GM12878 (cell line): ENCODE measurements at regions not wholly inside any gene's neighbourhood (a gene's known extent, or its start where the extent isn't known, plus 50 kb on each side); places are given as distances from the start of the nearest gene placed in this dataset.

Experiments used
- ATAC-seq: fragments of 200-7000 bp; cut with Tn5 transposase; 3 replicates; pipeline ENCODE4 v1.9.1; 2020; ENCODE audit warnings: mild to moderate bottlenecking, moderate library complexity
- BruUV-seq: library from RNA; stranded (reverse); fragments of 400-500 nt; replicated peaks from 2 replicates; lab custom pipeline; 2021; lab: Mats Ljungman, UMichigan
- CTCF ChIA-PET: fragments of 300-600 bp; sonication (Branson Sonifier 250); formaldehyde crosslinking; extraction: SDS; loops from one replicate; lab custom pipeline; 2021; ENCODE audit warnings: inconsistent platforms; lab: Yijun Ruan, JAX
- POLR2A ChIA-PET: fragments of 350-600 bp; formaldehyde crosslinking; extraction: SDS; loops from one replicate; lab custom pipeline; 2021; ENCODE audit warnings: inconsistent platforms; lab: Charles Lee
- RAD21 ChIA-PET: fragments of 300-600 bp; sonication (Branson Sonifier 250); formaldehyde crosslinking; loops from one replicate; lab custom pipeline; 2023; ENCODE audit warnings: antibody characterized with exemption; ENCODE audit not compliant: unreplicated experiment; lab: Charles Lee
- SMC1A ChIA-PET: fragments of 300-600 bp; sonication (Branson Sonifier 250); formaldehyde crosslinking; loops from one replicate; lab custom pipeline; 2023; ENCODE audit not compliant: unreplicated experiment, uncharacterized antibody; lab: Charles Lee
- DNase-seq: peaks from one replicate; pipeline ENCODE4 v3.0.0-alpha.2; 2011; ENCODE audit warnings: low read depth, low spot score
- FAIRE-seq: peaks from 3 replicates; lab custom pipeline; 2011; peaks lifted over from hg19 to GRCh38; lab: Jason Lieb, UNC
- H2AFZ ChIP-seq: 2 replicates; pipeline ENCODE4 v1.6.0; 2011; ENCODE audit warnings: low read depth, low read length, control low read depth; ENCODE audit not compliant: control insufficient read depth
- H3K27ac ChIP-seq: 2 replicates; pipeline ENCODE4 v1.5.1; 2011; ENCODE audit warnings: control low read depth; ENCODE audit not compliant: control insufficient read depth, insufficient read depth
- H3K27me3 ChIP-seq, 2 experiments: replicated peaks in 1 of 2; 2 replicates each; pipeline versions ENCODE4 v1.6.0 to v1.6.1; 2011; ENCODE audit warnings: low read length in 1 of 2; ENCODE audit not compliant: control insufficient read depth in 2 of 2, insufficient read depth in 2 of 2
- H3K36me3 ChIP-seq, 2 experiments: 2 replicates each; pipeline ENCODE4 v1.5.1; 2011; ENCODE audit warnings: low read length in 1 of 2; ENCODE audit not compliant: control insufficient read depth in 2 of 2, insufficient read depth in 2 of 2
- H3K4me1 ChIP-seq: 2 replicates; pipeline ENCODE4 v1.6.1; 2011; ENCODE audit warnings: mild to moderate bottlenecking, low read length, moderate library complexity, mixed read lengths; ENCODE audit not compliant: control insufficient read depth, insufficient read depth
- H3K4me2 ChIP-seq: 2 replicates; pipeline ENCODE4 v1.6.0; 2011; ENCODE audit warnings: control low read depth; ENCODE audit not compliant: control insufficient read depth, insufficient read depth
- H3K4me3 ChIP-seq: fragments of 200-600 bp; sonication (generic); 2 replicates; pipeline ENCODE4 v1.5.1; 2016
- H3K79me2 ChIP-seq: 2 replicates; pipeline ENCODE4 v1.6.0; 2011; ENCODE audit warnings: low read length; ENCODE audit not compliant: control insufficient read depth, insufficient read depth
- H3K9ac ChIP-seq: 2 replicates; pipeline ENCODE4 v1.8.0; 2011; ENCODE audit warnings: low read length, control low read depth, mixed read lengths; ENCODE audit not compliant: control insufficient read depth, insufficient read depth
- H3K9me3 ChIP-seq: replicated peaks from 3 replicates; pipeline ENCODE4 v1.5.1; 2011; ENCODE audit warnings: mild to moderate bottlenecking, low read length; ENCODE audit not compliant: control insufficient read depth, insufficient read depth
- H4K20me1 ChIP-seq: 2 replicates; pipeline ENCODE4 v1.6.0; 2011; ENCODE audit not compliant: control insufficient read depth, insufficient read depth
- BHLHE40 ChIP-seq, 2 experiments: fragments of 450-650 bp in 1 of 2; IDR thresholded peaks; 2 replicates each; pipeline ENCODE4 v1.6.1; 2011 to 2017; ENCODE audit warnings: low read depth in 2 of 2, borderline replicate concordance in 1 of 2, improper control_type of control experiment in 1 of 2, low read length in 1 of 2, mild to moderate bottlenecking in 1 of 2
- CBFB ChIP-seq: IDR thresholded peaks from 2 replicates; pipeline ENCODE4 v1.6.1; 2016; ENCODE audit warnings: antibody characterized with exemption, low read depth
- CREB1 ChIP-seq: IDR thresholded peaks from 2 replicates; pipeline ENCODE4 v1.6.1; 2012; ENCODE audit warnings: low read depth, mild to moderate bottlenecking, inconsistent platforms
- CTCF ChIP-seq, 3 experiments: IDR thresholded peaks in 2 of 3; conservative IDR thresholded peaks in 1 of 3; 2 replicates each; pipeline ENCODE4 v1.5.1; 2011; ENCODE audit warnings: low read depth in 3 of 3, low read length in 3 of 3, mild to moderate bottlenecking in 3 of 3, control low read depth in 2 of 3, moderate library complexity in 2 of 3, inconsistent platforms in 1 of 3, mixed read lengths in 1 of 3; ENCODE audit not compliant: control insufficient read depth in 2 of 3, insufficient read depth in 1 of 3; ENCODE audit errors: extremely low read depth in 1 of 3
- MEF2B ChIP-seq: fragments of 450-650 bp; IDR thresholded peaks from 2 replicates; pipeline ENCODE4 v1.6.1; 2018; ENCODE audit warnings: mild to moderate bottlenecking, moderate library complexity; ENCODE audit not compliant: partially characterized antibody, poor library complexity, severe bottlenecking
- PKNOX1 ChIP-seq: fragments of 450-650 bp; IDR thresholded peaks from 2 replicates; pipeline ENCODE4 v1.6.1; 2016; ENCODE audit warnings: mild to moderate bottlenecking
- RAD21 ChIP-seq: IDR thresholded peaks from 2 replicates; pipeline ENCODE4 v1.6.1; 2011; ENCODE audit warnings: mild to moderate bottlenecking, low read depth, low read length, moderate library complexity; ENCODE audit not compliant: insufficient read depth
- RAD51 ChIP-seq: fragments of 450-650 bp; IDR thresholded peaks from 2 replicates; pipeline ENCODE4 v1.6.1; 2016; ENCODE audit warnings: moderate library complexity, mild to moderate bottlenecking, inconsistent platforms
- RBBP5 ChIP-seq: fragments of 200-600 bp; sonication (generic); conservative IDR thresholded peaks from 2 replicates; pipeline ENCODE4 v1.6.1; 2016
- SIN3A ChIP-seq: IDR thresholded peaks from 2 replicates; pipeline ENCODE4 v1.6.1; 2012; ENCODE audit warnings: low read depth, low read length, improper control_type of control experiment
- SMC3 ChIP-seq: IDR thresholded peaks from 2 replicates; pipeline ENCODE4 v1.6.1; 2011; ENCODE audit warnings: low read length, improper control_type of control experiment, borderline replicate concordance
- ZNF217 ChIP-seq: fragments of 450-650 bp; IDR thresholded peaks from 2 replicates; pipeline ENCODE4 v1.6.1; 2017; ENCODE audit warnings: antibody characterized with exemption, mild to moderate bottlenecking
- WGBS: methylation state at CpG from one replicate; pipeline ENCODE4 v1.1.6; 2016; ENCODE audit warnings: low lambda C conversion rate; ENCODE audit not compliant: insufficient replicate concordance, insufficient coverage; ENCODE audit errors: missing lambda C conversion rate; 5-methylcytosine and 5-hydroxymethylcytosine counted together
- in situ Hi-C: fragments of 300-500 bp; cut with MboI; formaldehyde crosslinking; loops from 9 replicates; pipeline ENCODE4 v1.14.3; 2018; ENCODE audit warnings: mixed read lengths
- intact Hi-C: fragments of 100-400 bp; cut with micrococcal nuclease; formaldehyde crosslinking; loops from one replicate; pipeline ENCODE4 v1.14.2; 2022; ENCODE audit not compliant: unreplicated experiment
- TF ChIP-seq, protein P1 (sequence below): fragments of 450-650 bp; IDR thresholded peaks from 2 replicates; pipeline ENCODE4 v1.6.1; 2014; ENCODE audit warnings: mild to moderate bottlenecking
- TF ChIP-seq, protein P2 (sequence below): IDR thresholded peaks from 2 replicates; pipeline ENCODE4 v1.6.1; 2011; ENCODE audit warnings: low read depth, low read length, improper control_type of control experiment, borderline replicate concordance
- TF ChIP-seq, protein P3 (sequence below): fragments of 450-650 bp; IDR thresholded peaks from 2 replicates; pipeline ENCODE4 v1.6.1; 2017; ENCODE audit warnings: borderline replicate concordance

DNA sequence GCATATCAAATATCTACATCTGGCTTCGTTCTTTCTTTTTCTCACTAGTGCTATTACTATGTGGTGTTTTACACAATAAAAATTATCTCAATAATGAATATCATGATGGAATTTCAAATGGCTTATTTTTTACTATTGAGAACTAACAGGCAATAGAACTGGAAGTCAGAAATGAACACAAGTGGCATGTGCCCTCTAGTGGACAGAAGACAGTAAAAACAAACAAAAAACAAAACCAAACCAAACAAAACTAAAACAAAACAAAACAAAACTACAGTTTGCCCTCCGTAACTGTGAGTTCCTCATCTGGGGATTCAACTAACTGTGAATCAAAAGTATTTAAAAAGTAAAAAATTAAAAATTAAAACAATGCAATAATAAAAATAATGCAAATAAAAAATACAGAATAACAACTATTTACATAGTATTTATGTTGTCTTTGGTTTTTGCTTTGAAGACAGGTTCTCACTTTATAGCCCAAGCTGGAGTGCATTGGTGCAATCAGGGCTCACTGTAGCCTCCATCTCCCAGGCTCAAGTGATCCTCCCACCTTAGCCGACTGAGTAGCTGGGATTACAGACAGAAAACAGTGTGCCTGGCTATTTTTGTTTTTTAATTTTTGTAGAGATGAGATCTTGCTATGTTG lies 195.6 kb upstream of the TACR3 start:
- intact Hi-C loops: loop anchor here (10.0 kb wide), 1 partner anchor 441 kb away; no protein-coding TSS in a partner anchor
- Histone ChIP-seq H2AFZ (peak overlapping the region; percentile 60), H4K20me1 (no peaks in the 10 kb centered on the region), H3K9me3 (no peaks in the 10 kb centered on the region), H3K4me3 (no peak overlapping the region; the same call in 1 of the 2 replicates), H3K79me2 (no peaks in the 10 kb centered on the region), H3K9ac (no peak overlapping the region), H3K27me3 (no peaks in the 10 kb centered on the region), H3K27ac (no peak overlapping the region), H3K4me2 (peak overlapping the region; percentile 36; the same call in 1 of the 2 replicates), H3K36me3 (no peaks in the 10 kb centered on the region), H3K4me1 (no peaks in the 10 kb centered on the region)
- ChIA-PET POLR2A (no interaction called here), CTCF (interaction anchor here (0.6 to 2.0 kb wide), 11 partner anchors 8 to 718 kb away, joined by 3 to 6 read pairs (median 4); no protein-coding TSS in a partner anchor), RAD21 (interaction anchor here (0.9 to 1.2 kb wide), 2 partner anchors 18 to 708 kb away, joined by 3 read pairs; no protein-coding TSS in a partner anchor), SMC1A (interaction anchor here (0.9 to 1.4 kb wide), 2 partner anchors 11 to 23 kb away, joined by 3 to 4 read pairs; no protein-coding TSS in a partner anchor)
- FAIRE-seq: peak; percentile 59
- DNase-seq: peak; percentile 16
- no TSS peak for BruUV-seq
- ATAC-seq: peak; percentile 85
- in situ Hi-C loops: no loop called here
- TF ChIP-seq RAD21: peak; percentile 54
- no peak for TF ChIP-seq RAD51
- TF ChIP-seq, protein P1, sequence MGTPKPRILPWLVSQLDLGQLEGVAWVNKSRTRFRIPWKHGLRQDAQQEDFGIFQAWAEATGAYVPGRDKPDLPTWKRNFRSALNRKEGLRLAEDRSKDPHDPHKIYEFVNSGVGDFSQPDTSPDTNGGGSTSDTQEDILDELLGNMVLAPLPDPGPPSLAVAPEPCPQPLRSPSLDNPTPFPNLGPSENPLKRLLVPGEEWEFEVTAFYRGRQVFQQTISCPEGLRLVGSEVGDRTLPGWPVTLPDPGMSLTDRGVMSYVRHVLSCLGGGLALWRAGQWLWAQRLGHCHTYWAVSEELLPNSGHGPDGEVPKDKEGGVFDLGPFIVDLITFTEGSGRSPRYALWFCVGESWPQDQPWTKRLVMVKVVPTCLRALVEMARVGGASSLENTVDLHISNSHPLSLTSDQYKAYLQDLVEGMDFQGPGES: no peak
- TF ChIP-seq, protein P2, sequence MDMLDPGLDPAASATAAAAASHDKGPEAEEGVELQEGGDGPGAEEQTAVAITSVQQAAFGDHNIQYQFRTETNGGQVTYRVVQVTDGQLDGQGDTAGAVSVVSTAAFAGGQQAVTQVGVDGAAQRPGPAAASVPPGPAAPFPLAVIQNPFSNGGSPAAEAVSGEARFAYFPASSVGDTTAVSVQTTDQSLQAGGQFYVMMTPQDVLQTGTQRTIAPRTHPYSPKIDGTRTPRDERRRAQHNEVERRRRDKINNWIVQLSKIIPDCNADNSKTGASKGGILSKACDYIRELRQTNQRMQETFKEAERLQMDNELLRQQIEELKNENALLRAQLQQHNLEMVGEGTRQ: no peak
- TF ChIP-seq MEF2B: no peak
- TF ChIP-seq SIN3A: no peak
- TF ChIP-seq, protein P3, sequence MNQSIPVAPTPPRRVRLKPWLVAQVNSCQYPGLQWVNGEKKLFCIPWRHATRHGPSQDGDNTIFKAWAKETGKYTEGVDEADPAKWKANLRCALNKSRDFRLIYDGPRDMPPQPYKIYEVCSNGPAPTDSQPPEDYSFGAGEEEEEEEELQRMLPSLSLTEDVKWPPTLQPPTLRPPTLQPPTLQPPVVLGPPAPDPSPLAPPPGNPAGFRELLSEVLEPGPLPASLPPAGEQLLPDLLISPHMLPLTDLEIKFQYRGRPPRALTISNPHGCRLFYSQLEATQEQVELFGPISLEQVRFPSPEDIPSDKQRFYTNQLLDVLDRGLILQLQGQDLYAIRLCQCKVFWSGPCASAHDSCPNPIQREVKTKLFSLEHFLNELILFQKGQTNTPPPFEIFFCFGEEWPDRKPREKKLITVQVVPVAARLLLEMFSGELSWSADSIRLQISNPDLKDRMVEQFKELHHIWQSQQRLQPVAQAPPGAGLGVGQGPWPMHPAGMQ: no peak
- TF ChIP-seq BHLHE40 (IDR thresholded peaks at IDR 0.05; ENCODE audit: borderline replicate concordance in 1 of 2, low read depth in 2 of 2, low read length in 1 of 2): no peak
- no peak for TF ChIP-seq CREB1
- no peak for TF ChIP-seq ZNF217
- peak; percentile 53 to 71 (median 60) for TF ChIP-seq CTCF (IDR thresholded peaks at IDR 0.05 in 2 of 3, conservative IDR thresholded peaks at IDR 0.05 in 1 of 3; ENCODE audit: control insufficient read depth in 2 of 3, extremely low read depth in 1 of 3, insufficient read depth in 1 of 3, low read depth in 3 of 3, low read length in 3 of 3)
- TF ChIP-seq SMC3: peak; percentile 54; the same call in 1 of the 2 replicates
- TF ChIP-seq PKNOX1: no peak
- no peak for TF ChIP-seq CBFB
- no peak for TF ChIP-seq RBBP5
- WGBS: 18% methylated on average over 3 of the region's 3 CpGs
